Islet precursor cell (in vitro differentiated cells): ENCODE measurements at regions not wholly inside any gene's neighbourhood (a gene's known extent, or its start where the extent isn't known, plus 50 kb on each side); places are given as distances from the start of the nearest gene placed in this dataset.
"Not testable (repeated sequence)": the region's sequence is repeated elsewhere in the genome, so short reads cannot be mapped to it uniquely, and the experiment has no call there.

Experiments used
- DNase-seq: peaks from one replicate; pipeline ENCODE4 v3.0.0-alpha.2; 2018

DNA sequence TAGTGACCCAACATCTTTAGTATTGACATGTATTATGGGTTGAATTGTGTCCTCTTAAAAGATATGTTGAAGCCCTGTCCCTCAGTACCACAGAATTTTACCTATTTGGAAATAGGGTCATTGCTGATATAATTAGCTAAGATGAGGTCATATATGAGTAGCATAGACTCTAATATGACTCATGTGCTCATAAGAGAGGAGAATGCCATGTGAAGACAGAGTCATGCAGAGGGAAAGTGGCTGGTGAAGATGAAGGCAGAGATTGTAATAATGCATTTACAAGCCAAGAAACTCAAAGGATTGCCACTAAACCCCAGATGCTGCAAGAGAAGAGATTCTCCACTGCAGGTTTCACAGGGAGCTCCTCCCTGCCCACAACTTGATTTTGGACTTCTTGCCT, 496.4 kb downstream of the KIF20B start:
- DNase-seq: no peak

DNA sequence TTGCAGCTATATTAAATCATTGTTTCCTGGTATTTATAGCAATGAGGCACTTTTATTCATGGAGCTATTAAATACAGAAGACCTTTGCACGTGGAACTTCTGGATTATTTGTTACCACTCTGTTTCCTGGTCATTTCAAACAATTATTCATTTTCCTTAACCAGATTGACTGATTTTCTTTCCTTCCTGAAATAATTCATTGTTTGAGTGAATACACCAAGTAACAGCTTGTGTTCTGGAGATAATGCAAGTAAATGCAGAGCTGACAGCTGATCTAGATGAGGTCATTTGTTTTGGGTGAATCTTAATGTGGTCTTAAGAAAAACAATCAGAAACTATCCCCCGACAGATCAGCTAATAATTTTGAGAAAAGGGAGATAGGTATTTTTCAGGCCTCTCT, 497.7 kb downstream of the KIF20B start:
- no peak for DNase-seq

DNA sequence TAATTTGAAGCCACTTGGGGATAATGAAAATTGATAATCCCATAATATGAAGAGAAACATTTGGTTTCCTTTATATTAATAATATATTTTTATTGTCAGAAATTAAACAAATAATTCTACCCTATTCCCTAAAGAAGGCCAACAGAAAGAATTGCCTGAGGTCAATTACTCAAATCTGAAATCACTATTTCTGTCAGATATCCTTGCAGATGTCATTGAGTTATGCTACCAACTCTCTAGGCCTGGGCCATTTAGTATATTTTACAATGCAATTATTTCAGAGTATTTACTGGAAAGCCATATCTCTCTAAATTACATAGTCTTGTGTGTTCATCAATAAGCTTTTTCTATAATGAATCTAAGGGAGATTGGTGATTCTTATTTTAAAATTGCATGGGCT, 498.1 kb downstream of the KIF20B start:
- DNase-seq: no peak

GRCh38 chr10:90204131-90204955, 503.0 kb downstream of the KIF20B start:
- DNase-seq: no peak

- no peak for DNase-seq
Observed at GRCh38 chr10:90204956-90205314, 503.5 kb downstream of the KIF20B start.

DNA sequence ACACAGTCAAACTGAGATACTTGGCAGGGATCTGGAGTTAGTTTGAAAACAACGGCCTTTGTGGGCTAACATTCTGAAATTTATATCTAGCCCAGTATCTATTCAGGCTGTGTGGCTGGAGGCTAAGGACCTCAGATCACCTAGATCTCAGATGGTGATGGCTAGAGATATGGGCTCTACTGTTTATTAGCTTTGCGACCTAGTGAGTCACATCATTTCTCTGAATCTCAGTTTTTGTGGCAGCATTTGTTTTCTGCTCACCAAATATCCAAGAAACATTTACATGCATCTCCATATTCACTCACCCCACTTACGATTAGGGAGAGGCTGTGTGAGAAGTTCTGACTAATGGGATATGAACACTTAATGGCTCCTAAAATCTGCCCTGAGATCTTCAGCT, 503.9 kb downstream of the KIF20B start:
- DNase-seq: no peak

DNA sequence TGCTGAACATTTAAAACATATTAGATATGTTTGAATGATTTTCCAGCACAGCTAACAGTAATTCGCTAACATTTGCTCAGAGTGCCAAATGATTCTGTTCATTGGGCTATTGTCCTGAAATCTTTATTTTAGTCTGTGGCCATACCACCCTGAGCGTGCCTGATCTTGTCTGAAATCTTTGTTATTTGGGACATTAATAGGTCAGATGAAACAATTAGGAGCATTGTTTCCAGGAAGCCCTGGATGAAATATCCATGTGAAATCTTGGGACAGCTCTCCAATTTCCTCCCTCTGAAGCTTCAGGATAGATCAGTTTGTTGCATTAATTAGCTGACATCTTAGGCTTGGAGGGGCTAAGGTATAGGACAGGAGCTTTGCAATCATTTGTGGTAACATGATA, 512.0 kb downstream of the KIF20B start:
- no peak for DNase-seq

- DNase-seq: no peak
Observed at GRCh38 chr10:90218846-90219245, 517.5 kb downstream of the KIF20B start.

DNA sequence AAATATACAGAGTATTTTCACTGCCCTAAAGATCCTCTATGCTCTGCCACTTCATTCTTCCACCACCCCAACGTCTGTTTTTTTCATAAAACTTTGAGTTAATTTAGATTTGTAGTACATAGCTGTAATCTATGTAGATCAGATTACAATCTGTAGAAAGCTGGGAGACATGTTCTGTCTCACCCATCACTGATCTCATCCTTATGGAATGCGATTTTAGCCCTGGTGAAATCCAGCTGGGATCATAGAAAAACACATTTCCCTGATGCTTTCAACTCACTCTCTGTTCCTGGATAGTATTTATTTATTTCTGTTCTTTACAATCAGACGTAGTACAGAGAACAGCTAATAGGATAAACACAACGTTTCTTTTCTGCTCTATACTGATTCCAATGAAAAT, 521.0 kb downstream of the KIF20B start:
- peak; percentile 61 for DNase-seq

DNA sequence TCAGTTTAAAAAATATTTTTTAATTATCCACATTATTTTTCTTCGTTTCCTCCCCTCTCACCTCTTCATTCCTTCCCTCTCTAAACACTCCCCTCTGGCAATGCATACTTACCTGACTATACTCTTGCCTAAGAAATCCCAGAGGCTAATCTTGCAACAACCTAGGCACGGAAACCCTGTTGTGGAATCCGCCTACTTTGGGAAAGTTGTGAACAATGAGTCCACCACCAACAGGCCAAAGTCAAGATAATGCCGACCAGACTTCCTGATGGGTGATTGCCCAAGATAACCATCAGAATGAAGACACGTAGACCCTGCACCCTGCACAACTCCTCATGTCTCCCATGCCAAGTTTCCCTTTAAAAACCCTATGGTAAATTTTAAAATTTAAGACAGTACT, 521.5 kb downstream of the KIF20B start:
- DNase-seq: peak; percentile 82

DNA sequence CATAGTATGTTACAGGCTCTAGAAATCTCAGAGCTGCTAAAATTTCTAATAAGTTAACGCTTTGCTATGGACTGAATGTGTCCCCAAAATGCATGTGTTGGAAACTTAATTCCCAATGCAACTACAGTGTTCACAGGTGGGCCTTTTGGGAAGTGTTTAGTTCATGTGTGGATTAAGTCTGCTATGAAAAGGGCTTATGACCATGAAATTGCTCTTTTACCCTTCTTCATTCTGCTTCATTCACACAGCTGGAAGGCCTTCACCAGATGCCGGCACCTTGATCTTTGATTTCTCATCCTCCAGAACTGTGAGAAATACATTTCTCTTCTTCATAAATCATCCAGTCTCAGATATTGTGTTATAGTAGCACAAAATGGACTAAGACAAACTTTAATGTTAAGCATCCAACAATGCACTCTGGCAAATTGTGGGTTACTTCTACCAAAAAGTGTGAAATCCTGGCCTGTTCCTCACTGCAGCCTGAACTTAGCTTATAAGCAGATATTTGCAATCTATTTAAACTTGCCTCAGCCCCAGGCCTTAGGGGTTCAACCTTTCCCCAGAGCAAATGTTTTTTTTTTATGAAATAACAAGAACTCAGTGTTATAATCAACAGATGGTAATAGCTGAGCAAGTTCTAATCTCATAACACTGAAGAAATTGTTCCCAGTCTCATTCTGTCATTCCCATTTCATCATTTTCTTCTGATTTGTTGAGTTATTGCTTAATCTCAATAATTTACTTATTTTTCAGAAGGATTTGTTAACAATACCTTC, 523.6 kb downstream of the KIF20B start:
- no peak for DNase-seq

GRCh38 chr10:90226517-90226916, 525.1 kb downstream of the KIF20B start:
- DNase-seq: no peak

DNA sequence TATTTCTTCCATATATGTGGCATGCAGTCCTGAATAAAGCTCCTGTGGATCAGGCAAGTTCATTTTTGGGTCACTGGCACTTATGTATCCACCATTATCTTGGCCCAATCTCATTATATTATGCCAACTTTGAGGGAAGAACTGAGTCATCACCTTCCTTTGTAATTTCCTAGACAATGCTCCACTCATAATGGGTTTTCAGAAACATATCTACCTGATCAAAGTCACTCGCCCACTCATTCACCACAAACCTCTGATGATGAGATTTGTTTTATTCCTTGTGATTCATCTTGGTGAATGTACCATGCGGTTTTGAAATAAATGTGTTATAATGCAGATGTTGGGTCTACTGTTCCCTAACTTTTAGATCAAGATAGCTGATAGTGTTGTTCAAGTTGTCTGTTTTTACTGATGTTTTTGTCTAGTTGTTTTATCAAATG, 525.8 kb downstream of the KIF20B start:
- no peak for DNase-seq

DNA sequence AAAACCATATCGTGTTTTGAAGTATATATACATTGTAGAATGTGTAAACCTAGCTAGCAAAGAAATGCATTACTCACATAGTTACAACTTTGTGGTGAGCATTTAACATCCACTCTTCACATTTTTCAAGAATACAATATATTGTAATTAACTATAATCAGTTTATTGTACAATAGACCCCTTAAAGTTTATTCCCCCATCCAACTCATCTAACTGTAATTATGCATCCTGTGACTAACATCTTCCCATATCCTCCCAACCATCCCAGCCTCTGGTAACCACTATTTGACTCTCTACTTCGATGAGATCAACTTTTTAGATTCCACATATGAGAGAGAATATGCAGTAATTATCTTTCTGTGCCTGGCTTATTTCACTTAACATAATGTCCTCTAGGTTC, 526.4 kb downstream of the KIF20B start:
- no peak for DNase-seq

GRCh38 chr10:90229486-90229885, 528.1 kb downstream of the KIF20B start:
- DNase-seq: no peak

- DNase-seq: not testable (repeated sequence)
Observed at GRCh38 chr10:90233805-90234204, 532.4 kb downstream of the KIF20B start.

- DNase-seq: no peak
Observed at GRCh38 chr10:90245623-90246022, 544.2 kb downstream of the KIF20B start.

GRCh38 chr10:90250784-90251183, 549.4 kb downstream of the KIF20B start:
- DNase-seq: not testable (repeated sequence)

DNA sequence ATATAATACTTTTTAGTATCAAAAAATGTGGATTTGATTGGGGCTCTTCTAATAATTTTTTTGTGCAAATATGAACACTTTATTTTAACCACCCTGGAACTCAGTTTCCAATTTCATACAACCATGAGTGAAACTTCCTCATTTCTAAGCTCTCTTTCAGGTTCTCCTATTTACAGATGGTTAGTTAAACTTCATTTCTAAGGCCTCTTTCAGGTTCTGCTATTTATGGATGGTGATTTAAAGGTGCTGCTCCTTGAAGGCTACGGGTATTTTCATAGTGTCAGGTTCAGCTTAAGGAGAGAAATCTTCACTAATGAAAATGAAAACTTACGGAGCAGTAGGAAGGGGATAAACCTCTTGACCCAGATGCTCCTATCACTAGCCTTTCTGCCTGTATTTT, 568.3 kb downstream of the KIF20B start:
- no peak for DNase-seq

GRCh38 chr10:90274721-90275468, 573.5 kb downstream of the KIF20B start:
- DNase-seq: no peak

- DNase-seq: no peak
Observed at GRCh38 chr10:90276894-90277475, 575.6 kb downstream of the KIF20B start.

DNA sequence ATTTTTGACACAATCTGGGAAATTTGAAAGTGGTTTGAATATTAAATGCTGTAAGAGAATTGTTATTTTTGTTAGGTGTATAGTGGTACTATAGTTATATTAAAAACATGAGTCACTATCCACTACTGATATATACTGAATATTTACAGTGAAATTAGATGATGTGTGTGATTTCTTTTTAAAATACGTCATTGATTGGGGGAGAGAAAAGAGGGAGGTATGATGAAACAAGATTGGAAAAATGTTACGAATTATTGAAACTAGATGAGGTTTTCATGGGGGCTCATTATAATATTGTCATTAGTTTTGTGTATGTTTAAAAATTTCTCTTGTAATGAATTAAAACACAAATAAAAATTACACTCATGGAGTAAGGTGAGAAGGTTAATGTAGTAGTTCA, 571.4 kb downstream of the HTR7 start:
- DNase-seq: no peak

DNA sequence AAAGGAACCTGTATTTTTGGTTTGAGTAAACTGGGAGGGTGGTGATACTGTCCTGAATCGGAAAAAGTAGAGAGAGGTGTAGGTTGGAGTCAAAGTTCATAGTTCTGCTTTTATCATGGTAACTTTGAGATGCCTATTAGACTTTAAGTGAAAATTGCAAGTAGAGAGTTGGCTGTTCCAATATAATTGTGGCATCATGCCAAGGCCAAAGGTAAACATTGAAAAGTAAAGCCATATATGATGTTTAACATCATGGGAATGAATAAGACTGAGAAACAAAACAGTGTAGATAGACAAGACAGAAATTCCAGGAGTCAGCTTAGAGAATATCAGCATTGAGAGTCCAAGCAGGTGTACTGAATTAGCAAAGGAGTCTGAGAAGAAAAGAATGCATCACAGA, 570.9 kb downstream of the HTR7 start:
- DNase-seq: no peak
